ENCODE measurements at regions not wholly inside any gene's neighbourhood (a gene's known extent, or its start where the extent isn't known, plus 50 kb on each side); places are given as distances from the start of the nearest gene placed in this dataset.

DNA sequence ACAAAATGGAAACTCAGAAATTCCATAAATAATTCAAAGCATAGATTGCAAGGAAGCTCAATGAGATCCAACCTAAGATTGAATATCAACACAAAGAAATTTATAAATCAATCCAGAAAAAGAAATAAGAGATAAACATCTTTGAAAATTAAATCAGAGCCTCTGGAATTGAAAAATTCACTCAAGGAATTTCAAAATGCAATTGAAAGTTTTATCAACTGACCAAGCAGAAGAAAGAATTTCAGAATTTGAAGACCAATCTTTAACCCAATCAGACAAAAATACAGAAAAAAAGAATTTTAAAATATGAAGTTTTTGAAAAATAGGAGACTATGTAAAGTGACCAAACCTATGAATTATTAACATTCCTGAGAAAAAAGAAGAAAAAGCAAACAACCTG is 134.1 kb downstream of the GASK1B start:
- TF ChIP-seq, protein P1, sequence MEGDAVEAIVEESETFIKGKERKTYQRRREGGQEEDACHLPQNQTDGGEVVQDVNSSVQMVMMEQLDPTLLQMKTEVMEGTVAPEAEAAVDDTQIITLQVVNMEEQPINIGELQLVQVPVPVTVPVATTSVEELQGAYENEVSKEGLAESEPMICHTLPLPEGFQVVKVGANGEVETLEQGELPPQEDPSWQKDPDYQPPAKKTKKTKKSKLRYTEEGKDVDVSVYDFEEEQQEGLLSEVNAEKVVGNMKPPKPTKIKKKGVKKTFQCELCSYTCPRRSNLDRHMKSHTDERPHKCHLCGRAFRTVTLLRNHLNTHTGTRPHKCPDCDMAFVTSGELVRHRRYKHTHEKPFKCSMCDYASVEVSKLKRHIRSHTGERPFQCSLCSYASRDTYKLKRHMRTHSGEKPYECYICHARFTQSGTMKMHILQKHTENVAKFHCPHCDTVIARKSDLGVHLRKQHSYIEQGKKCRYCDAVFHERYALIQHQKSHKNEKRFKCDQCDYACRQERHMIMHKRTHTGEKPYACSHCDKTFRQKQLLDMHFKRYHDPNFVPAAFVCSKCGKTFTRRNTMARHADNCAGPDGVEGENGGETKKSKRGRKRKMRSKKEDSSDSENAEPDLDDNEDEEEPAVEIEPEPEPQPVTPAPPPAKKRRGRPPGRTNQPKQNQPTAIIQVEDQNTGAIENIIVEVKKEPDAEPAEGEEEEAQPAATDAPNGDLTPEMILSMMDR (conservative IDR thresholded peaks at IDR 0.05; ENCODE audit: low read length), result no peak
- TF ChIP-seq EZH2phosphoT487 (IDR thresholded peaks at IDR 0.05; ENCODE audit: borderline replicate concordance, low read depth, low read length), result no peak
